SK-N-SH (cell line): ENCODE measurements at regions not wholly inside any gene's neighbourhood (a gene's known extent, or its start where the extent isn't known, plus 50 kb on each side); places are given as distances from the start of the nearest gene placed in this dataset.

Experiments
- EP300 ChIP-seq, 2 experiments: IDR thresholded peaks; 2 replicates each; pipeline versions ENCODE4 v1.4.0 to v1.6.1; 2012; ENCODE audit warnings: borderline replicate concordance in 1 of 2, low read depth in 1 of 2, low read length in 1 of 2
- EZH2phosphoT487 ChIP-seq: fragments of 200-600 bp; sonication (generic); IDR thresholded peaks from 2 replicates; pipeline ENCODE4 v1.6.1; 2017; ENCODE audit warnings: low read depth, mixed run types, mild to moderate bottlenecking, antibody characterized with exemption, moderate library complexity, borderline replicate concordance
- POLR2AphosphoS5 ChIP-seq: IDR thresholded peaks from 2 replicates; pipeline ENCODE4 v1.6.1; 2012; ENCODE audit warnings: low read depth, low read length
- SMC3 ChIP-seq: IDR thresholded peaks from 2 replicates; pipeline ENCODE4 v1.6.1; 2012; ENCODE audit warnings: low read depth, low read length, improper control_type of control experiment
- TF ChIP-seq, protein P1 (sequence below): fragments of 200-600 bp; sonication (generic); IDR thresholded peaks from 2 replicates; pipeline ENCODE4 v1.6.1; 2017; ENCODE audit warnings: antibody characterized with exemption, mild to moderate bottlenecking, moderate library complexity
- TF ChIP-seq, protein P2 (sequence below): IDR thresholded peaks from 2 replicates; pipeline ENCODE4 v1.4.0; 2012; ENCODE audit warnings: low read depth

DNA sequence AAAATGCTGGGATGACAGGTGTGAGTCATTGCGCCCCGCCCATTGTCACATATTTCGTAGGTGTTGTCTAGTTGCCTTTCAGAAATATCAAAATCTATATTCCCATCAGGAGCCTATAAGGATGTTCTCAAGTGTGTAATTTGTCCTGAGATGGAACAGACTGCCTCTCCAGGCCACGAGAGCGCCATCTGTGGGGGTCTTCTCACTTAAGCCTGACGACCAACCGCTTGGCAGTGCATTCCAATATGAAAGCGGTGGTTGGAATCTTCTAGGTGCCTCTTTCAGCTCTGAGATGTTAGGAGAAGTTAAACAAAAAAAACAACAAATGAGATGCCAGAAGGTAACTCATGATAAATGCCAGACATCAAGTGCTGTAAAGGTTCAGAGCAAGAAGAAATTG lies 488.5 kb downstream of the QKI start:
- TF ChIP-seq, protein P1, sequence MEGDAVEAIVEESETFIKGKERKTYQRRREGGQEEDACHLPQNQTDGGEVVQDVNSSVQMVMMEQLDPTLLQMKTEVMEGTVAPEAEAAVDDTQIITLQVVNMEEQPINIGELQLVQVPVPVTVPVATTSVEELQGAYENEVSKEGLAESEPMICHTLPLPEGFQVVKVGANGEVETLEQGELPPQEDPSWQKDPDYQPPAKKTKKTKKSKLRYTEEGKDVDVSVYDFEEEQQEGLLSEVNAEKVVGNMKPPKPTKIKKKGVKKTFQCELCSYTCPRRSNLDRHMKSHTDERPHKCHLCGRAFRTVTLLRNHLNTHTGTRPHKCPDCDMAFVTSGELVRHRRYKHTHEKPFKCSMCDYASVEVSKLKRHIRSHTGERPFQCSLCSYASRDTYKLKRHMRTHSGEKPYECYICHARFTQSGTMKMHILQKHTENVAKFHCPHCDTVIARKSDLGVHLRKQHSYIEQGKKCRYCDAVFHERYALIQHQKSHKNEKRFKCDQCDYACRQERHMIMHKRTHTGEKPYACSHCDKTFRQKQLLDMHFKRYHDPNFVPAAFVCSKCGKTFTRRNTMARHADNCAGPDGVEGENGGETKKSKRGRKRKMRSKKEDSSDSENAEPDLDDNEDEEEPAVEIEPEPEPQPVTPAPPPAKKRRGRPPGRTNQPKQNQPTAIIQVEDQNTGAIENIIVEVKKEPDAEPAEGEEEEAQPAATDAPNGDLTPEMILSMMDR, result no peak
- no peak for TF ChIP-seq SMC3
- TF ChIP-seq EP300 (IDR thresholded peaks at IDR 0.05; ENCODE audit: borderline replicate concordance in 1 of 2, low read depth in 1 of 2, low read length in 1 of 2), result no peak
- TF ChIP-seq EZH2phosphoT487, result no peak
- no peak for TF ChIP-seq POLR2AphosphoS5
- TF ChIP-seq, protein P2, sequence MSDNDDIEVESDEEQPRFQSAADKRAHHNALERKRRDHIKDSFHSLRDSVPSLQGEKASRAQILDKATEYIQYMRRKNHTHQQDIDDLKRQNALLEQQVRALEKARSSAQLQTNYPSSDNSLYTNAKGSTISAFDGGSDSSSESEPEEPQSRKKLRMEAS, result no peak
